Stimulated activated CD8-positive, alpha-beta memory T cell treated with anti-CD3 and anti-CD28 coated beads, Interleukin-4, amount 100 ng/mL, for 48 hours (primary cell): ENCODE measurements at regions not wholly inside any gene's neighbourhood (a gene's known extent, or its start where the extent isn't known, plus 50 kb on each side); places are given as distances from the start of the nearest gene placed in this dataset.

Experiments
- DNase-seq: peaks from one replicate; pipeline ENCODE4 v3.0.0-alpha.2; 2020

- DNase-seq = no peak
Measured at GRCh38 chr10:90504172-90504571, 353.7 kb downstream of the HTR7 start.

- DNase-seq = no peak
Measured at GRCh38 chr10:90526721-90527120, 331.1 kb downstream of the HTR7 start.

- DNase-seq = no peak
Measured at GRCh38 chr10:90530521-90530920, 327.3 kb downstream of the HTR7 start.

GRCh38 chr10:90557385-90557784 is 300.5 kb downstream of the HTR7 start:
- DNase-seq = no peak

- DNase-seq = no peak
Measured at GRCh38 chr10:90560331-90560730, 297.5 kb downstream of the HTR7 start.

GRCh38 chr10:90561666-90562065 is 296.2 kb downstream of the HTR7 start:
- DNase-seq = no peak

GRCh38 chr10:90571481-90572258 is 286.2 kb downstream of the HTR7 start:
- no peak for DNase-seq

- no peak for DNase-seq
Measured at GRCh38 chr10:90575125-90575524, 282.7 kb downstream of the HTR7 start.

- no peak for DNase-seq
Measured at GRCh38 chr10:90577569-90577968, 280.3 kb downstream of the HTR7 start.

- no peak for DNase-seq
Measured at GRCh38 chr10:90579602-90580242, 278.1 kb downstream of the HTR7 start.

GRCh38 chr10:90583416-90583815 is 274.4 kb downstream of the HTR7 start:
- no peak for DNase-seq

GRCh38 chr10:90587081-90587491 is 270.8 kb downstream of the HTR7 start:
- no peak for DNase-seq

GRCh38 chr10:90587561-90587960 is 270.3 kb downstream of the HTR7 start:
- DNase-seq = no peak

GRCh38 chr10:90588222-90588621 is 269.6 kb downstream of the HTR7 start:
- no peak for DNase-seq

GRCh38 chr10:90589825-90590224 is 268.0 kb downstream of the HTR7 start:
- no peak for DNase-seq

- no peak for DNase-seq
Measured at GRCh38 chr10:90591629-90592028, 266.2 kb downstream of the HTR7 start.

GRCh38 chr10:90592638-90593302 is 265.1 kb downstream of the HTR7 start:
- DNase-seq = peak; percentile 24

GRCh38 chr10:90598513-90598912 is 259.3 kb downstream of the HTR7 start:
- DNase-seq = no peak

- DNase-seq = no peak
Measured at GRCh38 chr10:90602862-90603610, 254.8 kb downstream of the HTR7 start.

- no peak for DNase-seq
Measured at GRCh38 chr10:90604636-90605035, 253.2 kb downstream of the HTR7 start.

GRCh38 chr10:90605506-90605905 is 252.3 kb downstream of the HTR7 start:
- DNase-seq = no peak

- no peak for DNase-seq
Measured at GRCh38 chr10:90612276-90612675, 245.6 kb downstream of the HTR7 start.

GRCh38 chr10:90614631-90615030 is 243.2 kb downstream of the HTR7 start:
- no peak for DNase-seq
